ENCODE measurements at regions not wholly inside any gene's neighbourhood (a gene's known extent, or its start where the extent isn't known, plus 50 kb on each side); places are given as distances from the start of the nearest gene placed in this dataset.

DNA sequence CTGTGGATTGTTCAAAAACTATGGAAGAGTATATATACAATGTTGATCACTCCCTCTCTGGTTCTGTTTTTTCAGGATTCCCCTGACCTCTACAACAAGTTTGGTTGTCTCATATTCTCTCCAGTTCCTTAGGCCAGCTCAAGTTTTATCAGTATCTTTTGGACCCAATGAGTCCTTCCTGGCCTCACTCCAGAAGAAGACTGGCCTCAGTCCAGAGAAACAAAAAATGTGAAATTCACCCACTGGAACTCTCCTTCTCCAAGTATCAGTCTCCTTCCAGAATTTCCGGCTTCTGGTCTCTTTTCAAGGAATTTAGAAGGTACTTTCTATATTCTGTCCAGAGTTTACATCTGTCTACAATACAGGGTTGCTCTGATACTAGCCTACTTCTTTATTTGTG lies 537.8 kb upstream of the FTMT start:
- H3K27me3 ChIP-seq, result no peaks in the 10 kb centered on the region
- H3K36me3 ChIP-seq, result no peaks in the 10 kb centered on the region
- no peak overlapping the region for H3K27ac ChIP-seq (replicated peaks in 1 of 4)
- intact Hi-C loops (cut with DNase I), result no loop called here
- no peak overlapping the region for H3K4me3 ChIP-seq
- H3K4me1 ChIP-seq, result no peaks in the 10 kb centered on the region
- DNase-seq (ENCODE audit: extremely low spot score), result no peak
- 69% methylated on average over 1 of the region's 1 CpG for WGBS
- H3K9me3 ChIP-seq, result no peaks in the 10 kb centered on the region
- TF ChIP-seq CTCF (IDR thresholded peaks at IDR 0.05) (no peak), POLR2AphosphoS5 (IDR thresholded peaks at IDR 0.05) (no peak), POLR2A (IDR thresholded peaks at IDR 0.05; ENCODE audit: low read depth) (no peak), EP300 (IDR thresholded peaks at IDR 0.05) (no peak)

DNA sequence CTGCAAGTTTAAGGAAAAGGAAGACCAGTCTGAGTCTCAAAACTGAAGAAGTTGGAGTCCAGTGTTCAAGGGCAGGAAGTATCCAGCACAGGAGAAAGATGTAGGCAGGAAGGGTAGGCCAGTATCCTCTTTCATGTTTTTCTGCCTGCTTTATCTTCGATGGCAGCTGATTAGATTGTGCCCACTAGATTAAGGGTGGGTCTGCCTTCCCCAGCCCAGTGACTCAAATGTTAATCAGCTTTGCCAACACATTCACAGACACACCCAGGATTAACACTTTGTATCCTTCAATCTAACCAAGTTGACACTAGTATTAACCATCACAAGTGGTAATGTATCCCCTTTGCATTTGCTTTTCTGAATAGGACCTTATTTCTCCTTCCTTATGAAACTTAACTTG lies 535.9 kb upstream of the FTMT start:
- no peaks in the 10 kb centered on the region for H3K4me1 ChIP-seq
- H3K36me3 ChIP-seq, result no peaks in the 10 kb centered on the region
- TF ChIP-seq POLR2A (IDR thresholded peaks at IDR 0.05; ENCODE audit: low read depth), result no peak
- TF ChIP-seq CTCF (IDR thresholded peaks at IDR 0.05), result no peak
- no peak for TF ChIP-seq POLR2AphosphoS5 (IDR thresholded peaks at IDR 0.05)
- TF ChIP-seq EP300 (IDR thresholded peaks at IDR 0.05), result no peak
- no peak for DNase-seq (ENCODE audit: extremely low spot score)
- H3K4me3 ChIP-seq, result no peak overlapping the region
- 94% methylated on average over 1 of the region's 1 CpG for WGBS
- no peaks in the 10 kb centered on the region for H3K9me3 ChIP-seq
- H3K27me3 ChIP-seq, result no peaks in the 10 kb centered on the region
- H3K27ac ChIP-seq (replicated peaks in 1 of 4), result no peak overlapping the region
- intact Hi-C loops (cut with DNase I), result no loop called here

- WGBS, result 80% methylated on average over 1 of the region's 1 CpG
- Histone ChIP-seq H3K27me3 (no peaks in the 10 kb centered on the region), H3K36me3 (no peaks in the 10 kb centered on the region), H3K9me3 (no peaks in the 10 kb centered on the region), H3K27ac (replicated peaks in 1 of 4) (no peak overlapping the region), H3K4me3 (no peak overlapping the region), H3K4me1 (no peaks in the 10 kb centered on the region)
- DNase-seq (ENCODE audit: extremely low spot score), result no peak
- intact Hi-C loops (cut with DNase I), result no loop called here
- TF ChIP-seq CTCF (IDR thresholded peaks at IDR 0.05) (no peak), POLR2A (IDR thresholded peaks at IDR 0.05; ENCODE audit: low read depth) (no peak), POLR2AphosphoS5 (IDR thresholded peaks at IDR 0.05) (no peak), EP300 (IDR thresholded peaks at IDR 0.05) (no peak)
Observed at GRCh38 chr5:121319292-121319691, 532.4 kb upstream of the FTMT start.

- no peak for TF ChIP-seq EP300 (IDR thresholded peaks at IDR 0.05)
- H3K4me3 ChIP-seq, result no peak overlapping the region
- no peak for DNase-seq (ENCODE audit: extremely low spot score)
- no peaks in the 10 kb centered on the region for H3K9me3 ChIP-seq
- H3K27ac ChIP-seq (replicated peaks in 1 of 4), result no peak overlapping the region
- intact Hi-C loops (cut with DNase I), result no loop called here
- H3K36me3 ChIP-seq, result no peaks in the 10 kb centered on the region
- no peaks in the 10 kb centered on the region for H3K4me1 ChIP-seq
- H3K27me3 ChIP-seq, result no peaks in the 10 kb centered on the region
Observed at GRCh38 chr5:121325930-121326329, 525.8 kb upstream of the FTMT start.

- Histone ChIP-seq H3K9me3 (no peaks in the 10 kb centered on the region), H3K27ac (replicated peaks in 1 of 4) (no peak overlapping the region), H3K4me3 (no peak overlapping the region), H3K36me3 (no peaks in the 10 kb centered on the region), H3K27me3 (no peaks in the 10 kb centered on the region), H3K4me1 (no peaks in the 10 kb centered on the region)
- TF ChIP-seq EP300 (IDR thresholded peaks at IDR 0.05) (no peak), CTCF (IDR thresholded peaks at IDR 0.05) (no peak), POLR2A (IDR thresholded peaks at IDR 0.05; ENCODE audit: low read depth) (no peak), POLR2AphosphoS5 (IDR thresholded peaks at IDR 0.05) (no peak)
- intact Hi-C loops (cut with DNase I), result no loop called here
- no peak for DNase-seq (ENCODE audit: extremely low spot score)
- 41% methylated on average over 4 of the region's 4 CpGs for WGBS
Observed at GRCh38 chr5:121350181-121350930, 501.3 kb upstream of the FTMT start.
